ENCODE measurements at regions not wholly inside any gene's neighbourhood (a gene's known extent, or its start where the extent isn't known, plus 50 kb on each side); places are given as distances from the start of the nearest gene placed in this dataset.
"Not testable (repeated sequence)": the region's sequence is repeated elsewhere in the genome, so short reads cannot be mapped to it uniquely, and the experiment has no call there.

DNA sequence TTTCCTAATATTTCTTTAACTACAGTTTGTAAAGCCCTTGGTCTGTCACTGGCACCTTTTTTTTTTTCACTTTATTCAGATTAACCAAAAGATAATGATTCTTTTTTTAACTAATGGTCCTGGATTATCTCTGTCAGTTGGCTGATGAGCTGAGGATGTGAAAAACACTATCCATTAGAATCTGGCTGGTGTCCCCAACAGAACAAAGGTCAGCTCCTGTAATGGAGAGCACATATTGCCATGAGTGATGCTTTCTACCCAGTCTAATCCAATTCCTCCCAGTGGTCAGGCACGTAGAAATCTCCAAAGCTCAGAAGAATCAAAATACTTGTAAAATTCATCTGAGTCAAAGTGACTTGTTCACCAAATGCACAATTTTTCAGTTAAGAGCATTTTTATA, 491.7 kb upstream of the PIK3R1 start:
- Histone ChIP-seq H3K4me3 (ENCODE audit: low read depth, low read length) (no peak overlapping the region), H3K27me3 (ENCODE audit: control insufficient read depth, insufficient read depth, low read length) (no peaks in the 10 kb centered on the region), H3K36me3 (ENCODE audit: control insufficient read depth, insufficient read depth, low read length) (no peaks in the 10 kb centered on the region)
- TF ChIP-seq, protein P1, sequence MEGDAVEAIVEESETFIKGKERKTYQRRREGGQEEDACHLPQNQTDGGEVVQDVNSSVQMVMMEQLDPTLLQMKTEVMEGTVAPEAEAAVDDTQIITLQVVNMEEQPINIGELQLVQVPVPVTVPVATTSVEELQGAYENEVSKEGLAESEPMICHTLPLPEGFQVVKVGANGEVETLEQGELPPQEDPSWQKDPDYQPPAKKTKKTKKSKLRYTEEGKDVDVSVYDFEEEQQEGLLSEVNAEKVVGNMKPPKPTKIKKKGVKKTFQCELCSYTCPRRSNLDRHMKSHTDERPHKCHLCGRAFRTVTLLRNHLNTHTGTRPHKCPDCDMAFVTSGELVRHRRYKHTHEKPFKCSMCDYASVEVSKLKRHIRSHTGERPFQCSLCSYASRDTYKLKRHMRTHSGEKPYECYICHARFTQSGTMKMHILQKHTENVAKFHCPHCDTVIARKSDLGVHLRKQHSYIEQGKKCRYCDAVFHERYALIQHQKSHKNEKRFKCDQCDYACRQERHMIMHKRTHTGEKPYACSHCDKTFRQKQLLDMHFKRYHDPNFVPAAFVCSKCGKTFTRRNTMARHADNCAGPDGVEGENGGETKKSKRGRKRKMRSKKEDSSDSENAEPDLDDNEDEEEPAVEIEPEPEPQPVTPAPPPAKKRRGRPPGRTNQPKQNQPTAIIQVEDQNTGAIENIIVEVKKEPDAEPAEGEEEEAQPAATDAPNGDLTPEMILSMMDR (IDR thresholded peaks at IDR 0.05; ENCODE audit: insufficient read depth, low read length, poor library complexity, severe bottlenecking), result no peak
- no peak for DNase-seq (ENCODE audit: low read depth)

DNA sequence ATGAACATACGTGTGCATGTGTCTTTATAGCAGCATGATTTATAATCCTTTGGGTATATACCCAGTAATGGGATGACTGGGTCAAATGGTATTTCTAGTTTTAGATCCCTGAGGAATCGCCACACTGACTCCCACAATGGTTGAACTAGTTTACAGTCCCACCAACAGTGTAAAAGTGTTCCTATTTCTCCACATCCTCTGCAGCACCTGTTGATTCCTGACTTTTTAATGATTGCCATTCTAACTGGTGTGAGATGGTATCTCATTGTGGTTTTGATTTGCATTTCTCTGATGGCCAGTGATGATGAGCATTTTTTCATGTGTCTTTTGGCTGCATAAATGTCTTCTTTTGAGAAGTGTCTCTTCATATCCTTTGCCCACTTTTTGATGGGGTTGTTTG, 493.0 kb upstream of the PIK3R1 start:
- not testable (repeated sequence) for H3K36me3 ChIP-seq (ENCODE audit: control insufficient read depth, insufficient read depth, low read length); H3K27me3 ChIP-seq (ENCODE audit: control insufficient read depth, insufficient read depth, low read length); DNase-seq (ENCODE audit: low read depth); H3K4me3 ChIP-seq (ENCODE audit: low read depth, low read length)

DNA sequence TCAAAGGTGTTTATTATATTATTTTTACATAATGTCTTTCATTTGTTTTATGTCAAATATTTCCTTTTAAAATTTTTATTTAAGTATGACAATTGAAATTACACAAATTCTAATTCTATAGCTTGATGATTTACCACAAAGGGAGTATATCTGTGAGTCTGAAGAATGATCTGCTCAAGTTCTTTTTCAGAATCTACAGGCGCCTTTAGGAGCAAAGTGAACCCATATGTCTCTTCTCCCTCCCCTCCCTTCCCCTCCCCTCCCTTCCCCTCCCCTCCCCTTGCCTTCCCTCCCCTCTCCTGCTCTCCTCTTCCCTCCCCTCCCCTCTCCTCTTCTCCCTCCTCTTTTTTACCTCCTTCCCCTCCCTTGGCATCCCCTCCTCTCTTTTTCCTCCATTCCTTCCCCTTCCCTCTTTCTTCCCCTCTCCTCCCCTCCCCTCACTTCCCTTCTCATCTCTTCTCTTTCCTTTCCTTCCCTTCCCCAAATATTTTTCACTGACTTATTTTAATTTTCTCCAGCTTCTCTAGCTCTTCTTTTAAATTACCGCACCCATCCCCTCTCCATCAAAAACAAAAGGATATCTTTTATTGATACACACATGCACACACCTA, 495.3 kb upstream of the PIK3R1 start:
- TF ChIP-seq, protein P1 (IDR thresholded peaks at IDR 0.05; ENCODE audit: insufficient read depth, low read length, poor library complexity, severe bottlenecking), result no peak
- H3K27me3 ChIP-seq (ENCODE audit: control insufficient read depth, insufficient read depth, low read length), result no peaks in the 10 kb centered on the region
- no peak overlapping the region for H3K4me3 ChIP-seq (ENCODE audit: low read depth, low read length)
- H3K36me3 ChIP-seq (ENCODE audit: control insufficient read depth, insufficient read depth, low read length), result no peaks in the 10 kb centered on the region
- DNase-seq (ENCODE audit: low read depth), result no peak

DNA sequence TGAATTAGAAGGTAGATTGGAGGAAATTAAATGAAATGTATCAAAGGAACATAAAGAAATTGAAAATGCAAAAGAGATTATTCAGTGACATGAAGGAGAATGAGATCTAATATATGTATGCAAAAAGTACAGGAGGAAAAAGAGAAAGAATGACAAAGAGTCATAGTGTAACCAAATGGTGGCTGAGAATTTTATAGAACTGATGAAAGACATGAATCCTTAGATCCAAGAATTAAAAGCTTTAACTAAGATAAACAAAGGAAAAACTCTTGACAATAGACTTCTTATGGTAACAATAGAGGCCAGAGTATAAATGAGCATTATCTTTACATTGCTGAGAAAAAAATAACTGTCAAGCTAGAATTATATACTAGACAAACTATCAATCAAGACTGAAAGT, 505.4 kb upstream of the CD180 start:
- H3K36me3 ChIP-seq (ENCODE audit: control insufficient read depth, insufficient read depth, low read length), result no peaks in the 10 kb centered on the region
- H3K27me3 ChIP-seq (ENCODE audit: control insufficient read depth, insufficient read depth, low read length), result no peaks in the 10 kb centered on the region
- DNase-seq (ENCODE audit: low read depth), result no peak
- TF ChIP-seq, protein P1 (IDR thresholded peaks at IDR 0.05; ENCODE audit: insufficient read depth, low read length, poor library complexity, severe bottlenecking), result no peak
- H3K4me3 ChIP-seq (ENCODE audit: low read depth, low read length), result no peak overlapping the region

DNA sequence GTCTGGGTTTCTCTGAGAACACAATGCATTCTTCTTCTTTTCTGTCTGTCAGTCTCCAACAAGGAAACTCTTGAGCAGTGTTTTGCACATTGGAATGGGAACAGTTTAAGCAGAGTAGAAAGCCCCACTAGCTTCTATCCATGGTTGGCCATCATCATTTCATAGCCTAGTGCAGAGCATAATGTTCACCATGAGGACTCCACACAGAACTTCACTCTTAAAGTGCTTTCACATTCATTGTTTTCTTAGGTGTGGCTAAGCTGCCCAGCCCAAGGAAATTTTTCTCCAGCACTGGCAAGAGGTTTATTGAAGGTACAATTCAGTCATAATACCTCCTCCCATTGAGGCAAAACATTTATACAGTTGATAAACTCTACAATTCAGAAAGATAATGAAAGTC, 503.0 kb upstream of the CD180 start:
- no peak for DNase-seq (ENCODE audit: low read depth)
- TF ChIP-seq, protein P1 (IDR thresholded peaks at IDR 0.05; ENCODE audit: insufficient read depth, low read length, poor library complexity, severe bottlenecking), result no peak
- no peaks in the 10 kb centered on the region for H3K36me3 ChIP-seq (ENCODE audit: control insufficient read depth, insufficient read depth, low read length)
- no peaks in the 10 kb centered on the region for H3K27me3 ChIP-seq (ENCODE audit: control insufficient read depth, insufficient read depth, low read length)
- no peak overlapping the region for H3K4me3 ChIP-seq (ENCODE audit: low read depth, low read length)

DNA sequence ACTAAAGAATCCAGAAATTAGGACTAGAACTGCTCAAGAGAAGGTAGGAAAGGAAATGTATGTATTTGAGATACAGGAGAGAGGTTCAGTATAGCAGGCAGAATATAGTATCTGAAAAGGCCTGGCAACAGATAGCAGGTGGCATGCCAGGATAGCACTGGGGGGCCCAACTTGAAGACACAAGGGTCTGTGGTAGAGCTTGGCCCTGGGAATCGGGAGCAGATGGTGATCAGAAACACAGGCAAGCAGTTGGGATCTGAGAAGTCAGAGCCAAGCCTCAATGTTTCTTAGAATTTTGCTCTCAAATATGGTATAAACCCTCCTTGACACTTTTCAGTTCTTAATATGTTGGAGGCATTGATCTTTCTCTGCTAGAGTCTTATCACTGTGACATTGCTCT, 499.8 kb upstream of the CD180 start:
- DNase-seq (ENCODE audit: low read depth), result no peak
- Histone ChIP-seq H3K4me3 (ENCODE audit: low read depth, low read length) (no peak overlapping the region), H3K36me3 (ENCODE audit: control insufficient read depth, insufficient read depth, low read length) (no peaks in the 10 kb centered on the region), H3K27me3 (ENCODE audit: control insufficient read depth, insufficient read depth, low read length) (no peaks in the 10 kb centered on the region)
- TF ChIP-seq, protein P1 (IDR thresholded peaks at IDR 0.05; ENCODE audit: insufficient read depth, low read length, poor library complexity, severe bottlenecking), result no peak

All from kidney epithelial cell (primary cell).